ENCODE measurements at regions not wholly inside any gene's neighbourhood (a gene's known extent, or its start where the extent isn't known, plus 50 kb on each side); places are given as distances from the start of the nearest gene placed in this dataset.

GRCh38 chr20:7378864-7379605, 561.2 kb downstream of the HAO1 start:
- TF ChIP-seq NRF1 (IDR thresholded peaks at IDR 0.05; ENCODE audit: low read depth, low read length), result no peak
- no peak for TF ChIP-seq CTCF (IDR thresholded peaks at IDR 0.05)
- no peak for TF ChIP-seq EP300 (IDR thresholded peaks at IDR 0.05; ENCODE audit: borderline replicate concordance in 1 of 2, low read depth in 1 of 2, low read length in 1 of 2)
- TF ChIP-seq TCF12 (IDR thresholded peaks at IDR 0.05), result no peak
- TF ChIP-seq RXRA (IDR thresholded peaks at IDR 0.05; ENCODE audit: borderline replicate concordance, low read depth), result no peak
- no peak for TF ChIP-seq GABPA (IDR thresholded peaks at IDR 0.05; ENCODE audit: low read depth)
- TF ChIP-seq PBX3 (IDR thresholded peaks at IDR 0.05), result no peak
